ENCODE measurements at regions not wholly inside any gene's neighbourhood (a gene's known extent, or its start where the extent isn't known, plus 50 kb on each side); places are given as distances from the start of the nearest gene placed in this dataset.

DNA sequence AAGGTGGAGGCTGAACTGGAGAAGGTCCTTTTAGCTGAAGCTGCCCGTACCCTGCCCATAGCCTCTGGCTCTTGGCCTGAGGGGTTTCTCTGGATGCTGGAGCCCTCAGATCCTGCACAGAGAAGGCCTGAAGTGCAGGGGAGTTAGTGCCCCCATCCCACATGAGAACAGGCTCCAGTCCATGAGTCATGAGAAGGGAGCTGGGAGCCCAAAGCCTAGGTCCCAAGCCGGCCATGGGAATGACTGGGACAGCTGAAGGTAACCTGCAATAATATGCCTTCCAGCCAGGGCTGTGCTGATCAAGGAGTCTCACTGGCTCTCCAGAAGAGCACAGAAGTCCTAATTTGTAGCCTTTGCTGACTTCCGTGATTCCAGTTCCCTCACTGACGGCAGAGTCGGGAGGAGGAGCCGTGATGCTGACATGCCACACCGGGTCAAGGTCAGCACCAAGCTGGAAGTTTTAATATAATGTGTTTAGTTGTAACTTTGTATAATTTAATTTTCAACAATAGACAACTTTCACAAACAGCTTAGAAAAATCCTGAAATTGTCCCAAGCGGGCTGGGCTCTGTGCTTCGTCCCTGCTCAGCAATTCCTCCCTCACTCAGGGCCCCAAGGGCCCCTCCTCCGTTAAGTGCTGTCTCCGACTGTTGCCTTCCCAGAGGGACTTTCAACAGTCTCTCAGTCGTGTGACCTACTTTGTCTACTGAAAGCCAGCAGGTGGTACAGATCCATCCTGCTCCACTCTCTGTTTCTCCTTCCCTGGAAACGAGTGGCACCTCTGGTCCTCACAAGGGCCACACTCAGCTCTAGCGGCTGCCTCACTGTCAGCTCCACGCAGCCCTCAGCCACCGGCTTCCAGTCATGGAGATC, 387.8 kb downstream of the GADD45G start:
- 43% methylated on average over 16 of the region's 16 CpGs for WGBS (ENCODE audit: insufficient coverage, insufficient replicate concordance, low lambda C conversion rate, missing lambda C conversion rate)
- Histone ChIP-seq H3K4me2 (ENCODE audit: control insufficient read depth, insufficient read depth) (no peak overlapping the region), H3K36me3 (ENCODE audit: control insufficient read depth in 2 of 2, insufficient read depth in 2 of 2, low read length in 1 of 2) (no peaks in the 10 kb centered on the region), H3K4me1 (ENCODE audit: control insufficient read depth, insufficient read depth, low read length) (no peaks in the 10 kb centered on the region), H3K9ac (ENCODE audit: control insufficient read depth, insufficient read depth, low read length) (no peak overlapping the region), H3K27me3 (replicated peaks in 1 of 2; ENCODE audit: control insufficient read depth in 2 of 2, insufficient read depth in 2 of 2, low read length in 1 of 2) (no peaks in the 10 kb centered on the region), H3K9me3 (replicated peaks; ENCODE audit: control insufficient read depth, insufficient read depth, low read length) (no peaks in the 10 kb centered on the region), H2AFZ (ENCODE audit: control insufficient read depth, low read depth, low read length) (no peak overlapping the region), H4K20me1 (ENCODE audit: control insufficient read depth, insufficient read depth) (no peaks in the 10 kb centered on the region), H3K79me2 (ENCODE audit: control insufficient read depth, insufficient read depth, low read length) (no peaks in the 10 kb centered on the region), H3K4me3 (no peak overlapping the region), H3K27ac (ENCODE audit: control insufficient read depth, insufficient read depth) (no peak overlapping the region)
- CTCF ChIA-PET = no interaction called here
- SMC1A ChIA-PET (ENCODE audit: uncharacterized antibody, unreplicated experiment) = interaction anchor here (0.9 to 1.0 kb wide), 2 partner anchors 11 to 40 kb away, joined by 3 read pairs; no protein-coding TSS in a partner anchor
- BruUV-seq (replicated peaks) = no TSS peak
- FAIRE-seq (no peak), ATAC-seq (no peak), DNase-seq (ENCODE audit: low read depth, low spot score) (no peak)
- POLR2A ChIA-PET = no interaction called here
- in situ Hi-C loops (cut with MboI) (no loop called here), intact Hi-C loops (cut with micrococcal nuclease; ENCODE audit: unreplicated experiment) (no loop called here)
- RAD21 ChIA-PET (ENCODE audit: unreplicated experiment) = no interaction called here
- TF ChIP-seq CBX3 (IDR thresholded peaks at IDR 0.05; ENCODE audit: borderline replicate concordance, low read depth) = no peak
- no peak for TF ChIP-seq SIX5 (IDR thresholded peaks at IDR 0.05; ENCODE audit: low read depth, low read length, severe bottlenecking)
- TF ChIP-seq SREBF1 (IDR thresholded peaks at IDR 0.05; ENCODE audit: low read length) = no peak
- no peak for TF ChIP-seq SRF (IDR thresholded peaks at IDR 0.05; ENCODE audit: low read depth in 2 of 2, low read length in 2 of 2)
- no peak for TF ChIP-seq ZNF217 (IDR thresholded peaks at IDR 0.05)
- no peak for TF ChIP-seq ZNF24 (IDR thresholded peaks at IDR 0.05)
- no peak for TF ChIP-seq MTA3 (IDR thresholded peaks at IDR 0.05; ENCODE audit: borderline replicate concordance, low read length)
- TF ChIP-seq, protein P1, sequence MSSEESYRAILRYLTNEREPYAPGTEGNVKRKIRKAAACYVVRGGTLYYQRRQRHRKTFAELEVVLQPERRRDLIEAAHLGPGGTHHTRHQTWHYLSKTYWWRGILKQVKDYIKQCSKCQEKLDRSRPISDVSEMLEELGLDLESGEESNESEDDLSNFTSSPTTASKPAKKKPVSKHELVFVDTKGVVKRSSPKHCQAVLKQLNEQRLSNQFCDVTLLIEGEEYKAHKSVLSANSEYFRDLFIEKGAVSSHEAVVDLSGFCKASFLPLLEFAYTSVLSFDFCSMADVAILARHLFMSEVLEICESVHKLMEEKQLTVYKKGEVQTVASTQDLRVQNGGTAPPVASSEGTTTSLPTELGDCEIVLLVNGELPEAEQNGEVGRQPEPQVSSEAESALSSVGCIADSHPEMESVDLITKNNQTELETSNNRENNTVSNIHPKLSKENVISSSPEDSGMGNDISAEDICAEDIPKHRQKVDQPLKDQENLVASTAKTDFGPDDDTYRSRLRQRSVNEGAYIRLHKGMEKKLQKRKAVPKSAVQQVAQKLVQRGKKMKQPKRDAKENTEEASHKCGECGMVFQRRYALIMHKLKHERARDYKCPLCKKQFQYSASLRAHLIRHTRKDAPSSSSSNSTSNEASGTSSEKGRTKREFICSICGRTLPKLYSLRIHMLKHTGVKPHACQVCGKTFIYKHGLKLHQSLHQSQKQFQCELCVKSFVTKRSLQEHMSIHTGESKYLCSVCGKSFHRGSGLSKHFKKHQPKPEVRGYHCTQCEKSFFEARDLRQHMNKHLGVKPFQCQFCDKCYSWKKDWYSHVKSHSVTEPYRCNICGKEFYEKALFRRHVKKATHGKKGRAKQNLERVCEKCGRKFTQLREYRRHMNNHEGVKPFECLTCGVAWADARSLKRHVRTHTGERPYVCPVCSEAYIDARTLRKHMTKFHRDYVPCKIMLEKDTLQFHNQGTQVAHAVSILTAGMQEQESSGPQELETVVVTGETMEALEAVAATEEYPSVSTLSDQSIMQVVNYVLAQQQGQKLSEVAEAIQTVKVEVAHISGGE (CRISPR knock-in tag; IDR thresholded peaks at IDR 0.05) = no peak
- TF ChIP-seq GATAD2B (conservative IDR thresholded peaks at IDR 0.05; ENCODE audit: low read depth) = no peak
- no peak for TF ChIP-seq MTA2 (IDR thresholded peaks at IDR 0.05; ENCODE audit: low read depth)
- TF ChIP-seq, protein P2, sequence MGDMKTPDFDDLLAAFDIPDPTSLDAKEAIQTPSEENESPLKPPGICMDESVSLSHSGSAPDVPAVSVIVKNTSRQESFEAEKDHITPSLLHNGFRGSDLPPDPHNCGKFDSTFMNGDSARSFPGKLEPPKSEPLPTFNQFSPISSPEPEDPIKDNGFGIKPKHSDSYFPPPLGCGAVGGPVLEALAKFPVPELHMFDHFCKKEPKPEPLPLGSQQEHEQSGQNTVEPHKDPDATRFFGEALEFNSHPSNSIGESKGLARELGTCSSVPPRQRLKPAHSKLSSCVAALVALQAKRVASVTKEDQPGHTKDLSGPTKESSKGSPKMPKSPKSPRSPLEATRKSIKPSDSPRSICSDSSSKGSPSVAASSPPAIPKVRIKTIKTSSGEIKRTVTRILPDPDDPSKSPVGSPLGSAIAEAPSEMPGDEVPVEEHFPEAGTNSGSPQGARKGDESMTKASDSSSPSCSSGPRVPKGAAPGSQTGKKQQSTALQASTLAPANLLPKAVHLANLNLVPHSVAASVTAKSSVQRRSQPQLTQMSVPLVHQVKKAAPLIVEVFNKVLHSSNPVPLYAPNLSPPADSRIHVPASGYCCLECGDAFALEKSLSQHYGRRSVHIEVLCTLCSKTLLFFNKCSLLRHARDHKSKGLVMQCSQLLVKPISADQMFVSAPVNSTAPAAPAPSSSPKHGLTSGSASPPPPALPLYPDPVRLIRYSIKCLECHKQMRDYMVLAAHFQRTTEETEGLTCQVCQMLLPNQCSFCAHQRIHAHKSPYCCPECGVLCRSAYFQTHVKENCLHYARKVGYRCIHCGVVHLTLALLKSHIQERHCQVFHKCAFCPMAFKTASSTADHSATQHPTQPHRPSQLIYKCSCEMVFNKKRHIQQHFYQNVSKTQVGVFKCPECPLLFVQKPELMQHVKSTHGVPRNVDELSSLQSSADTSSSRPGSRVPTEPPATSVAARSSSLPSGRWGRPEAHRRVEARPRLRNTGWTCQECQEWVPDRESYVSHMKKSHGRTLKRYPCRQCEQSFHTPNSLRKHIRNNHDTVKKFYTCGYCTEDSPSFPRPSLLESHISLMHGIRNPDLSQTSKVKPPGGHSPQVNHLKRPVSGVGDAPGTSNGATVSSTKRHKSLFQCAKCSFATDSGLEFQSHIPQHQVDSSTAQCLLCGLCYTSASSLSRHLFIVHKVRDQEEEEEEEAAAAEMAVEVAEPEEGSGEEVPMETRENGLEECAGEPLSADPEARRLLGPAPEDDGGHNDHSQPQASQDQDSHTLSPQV (IDR thresholded peaks at IDR 0.05) = no peak
